ENCODE measurements at regions not wholly inside any gene's neighbourhood (a gene's known extent, or its start where the extent isn't known, plus 50 kb on each side); places are given as distances from the start of the nearest gene placed in this dataset.

- DNase-seq (ENCODE audit: low read depth) = no peak
These were observed 75.8 kb upstream of the BACH2 start for GRCh38 chr6:90372450-90372849.

GRCh38 chr6:90370493-90370959 is 73.9 kb upstream of the BACH2 start:
- peak; percentile 48 for DNase-seq (ENCODE audit: low read depth)

GRCh38 chr6:90369651-90370050 is 73.0 kb upstream of the BACH2 start:
- DNase-seq (ENCODE audit: low read depth) = peak; percentile 68

GRCh38 chr6:90369024-90369519 is 72.4 kb upstream of the BACH2 start:
- peak; percentile 100 for DNase-seq (ENCODE audit: low read depth)

GRCh38 chr6:90368601-90369000 is 72.0 kb upstream of the BACH2 start:
- DNase-seq (ENCODE audit: low read depth) = peak; percentile 74

- DNase-seq (ENCODE audit: low read depth) = no peak
These were observed 71.4 kb upstream of the BACH2 start for GRCh38 chr6:90368001-90368400.

- no peak for DNase-seq (ENCODE audit: low read depth)
These were observed 69.0 kb upstream of the BACH2 start for GRCh38 chr6:90365565-90366219.

GRCh38 chr6:90365002-90365401 is 68.4 kb upstream of the BACH2 start:
- no peak for DNase-seq (ENCODE audit: low read depth)

GRCh38 chr6:90364286-90364685 is 67.6 kb upstream of the BACH2 start:
- DNase-seq (ENCODE audit: low read depth) = no peak

- DNase-seq (ENCODE audit: low read depth) = peak; percentile 49
These were observed 65.7 kb upstream of the BACH2 start for GRCh38 chr6:90362318-90362717.

- no peak for DNase-seq (ENCODE audit: low read depth)
These were observed 64.5 kb upstream of the BACH2 start for GRCh38 chr6:90361174-90361573.

GRCh38 chr6:90358036-90358770 is 61.6 kb upstream of the BACH2 start:
- peak; percentile 32 for DNase-seq (ENCODE audit: low read depth)

GRCh38 chr6:90356012-90356421 is 59.4 kb upstream of the BACH2 start:
- peak; percentile 19 for DNase-seq (ENCODE audit: low read depth)

- no peak for DNase-seq (ENCODE audit: low read depth)
These were observed 58.3 kb upstream of the BACH2 start for GRCh38 chr6:90354961-90355360.

GRCh38 chr6:90351696-90352095 is 55.1 kb upstream of the BACH2 start:
- peak; percentile 78 for DNase-seq (ENCODE audit: low read depth)

- DNase-seq (ENCODE audit: low read depth) = no peak
These were observed 54.3 kb upstream of the BACH2 start for GRCh38 chr6:90350689-90351554.

GRCh38 chr6:90347411-90347851 is 50.8 kb upstream of the BACH2 start:
- DNase-seq (ENCODE audit: low read depth) = peak; percentile 76

GRCh38 chr6:90346729-90347128 is 50.1 kb upstream of the BACH2 start:
- DNase-seq (ENCODE audit: low read depth) = no peak
